NCI-H1694 treated with DMSO at 0.1 percent for 48 hours (cell line): ENCODE measurements at regions not wholly inside any gene's neighbourhood (a gene's known extent, or its start where the extent isn't known, plus 50 kb on each side); places are given as distances from the start of the nearest gene placed in this dataset.

Experiments
- DNase-seq: peaks from one replicate; lab custom pipeline; 2025; lab: John Stamatoyannopoulos, UW

DNA sequence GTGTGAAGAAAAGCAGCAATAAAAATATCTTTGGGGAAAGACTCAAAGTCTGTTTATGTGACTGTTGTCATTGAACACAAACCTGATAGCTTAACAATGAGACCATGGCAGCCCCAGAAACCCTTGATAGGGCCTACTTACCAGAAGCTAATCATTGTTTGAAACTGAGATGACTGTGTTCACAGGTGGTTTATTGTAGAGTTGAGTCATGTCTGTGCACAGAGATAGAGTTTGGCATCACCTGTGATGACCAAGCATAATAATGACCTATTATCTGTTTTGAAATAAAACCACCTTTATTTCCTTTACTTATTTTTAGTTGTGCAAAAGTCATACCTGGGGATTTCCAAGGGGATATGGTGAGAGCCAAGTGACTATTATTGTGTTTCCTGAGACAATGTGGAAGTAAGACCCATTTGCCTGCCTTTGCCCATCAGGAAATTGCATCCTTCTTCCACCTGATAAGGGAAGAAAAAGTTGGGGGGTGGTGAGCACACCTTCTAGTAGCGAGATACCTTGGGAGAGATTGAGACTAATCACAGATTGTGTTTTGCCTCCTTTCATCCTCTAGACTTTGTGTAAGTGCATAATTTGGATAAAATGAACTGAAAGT, 456.9 kb upstream of the JAG1 start:
- no peak for DNase-seq

DNA sequence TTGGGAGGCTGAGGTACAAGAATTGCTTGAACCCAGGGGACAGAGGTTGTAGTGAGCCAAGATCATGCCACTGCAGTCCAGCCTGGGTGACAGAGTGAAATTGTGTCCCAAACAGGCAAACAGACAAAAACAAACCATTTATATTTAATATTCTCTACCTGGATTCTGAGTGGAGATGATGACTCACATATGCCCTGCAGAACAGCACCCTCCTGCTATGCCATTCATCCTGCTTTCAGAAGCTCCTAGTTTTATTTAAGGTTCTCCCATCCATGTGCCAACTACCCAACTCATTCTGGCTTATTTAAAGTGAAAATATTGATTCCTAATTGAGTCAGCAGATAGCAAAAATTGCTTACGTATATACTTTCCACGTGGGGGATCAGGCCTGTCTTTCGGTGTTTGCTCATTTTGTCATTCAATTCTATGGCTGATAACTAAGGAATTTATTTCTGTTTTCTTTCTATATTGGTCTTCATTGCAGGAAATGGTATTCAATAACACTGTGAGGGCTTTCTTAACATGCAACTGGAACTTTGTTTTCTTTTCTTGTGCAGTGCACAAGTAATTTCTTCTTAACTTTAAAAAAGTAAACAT, 459.1 kb upstream of the JAG1 start:
- DNase-seq: no peak

DNA sequence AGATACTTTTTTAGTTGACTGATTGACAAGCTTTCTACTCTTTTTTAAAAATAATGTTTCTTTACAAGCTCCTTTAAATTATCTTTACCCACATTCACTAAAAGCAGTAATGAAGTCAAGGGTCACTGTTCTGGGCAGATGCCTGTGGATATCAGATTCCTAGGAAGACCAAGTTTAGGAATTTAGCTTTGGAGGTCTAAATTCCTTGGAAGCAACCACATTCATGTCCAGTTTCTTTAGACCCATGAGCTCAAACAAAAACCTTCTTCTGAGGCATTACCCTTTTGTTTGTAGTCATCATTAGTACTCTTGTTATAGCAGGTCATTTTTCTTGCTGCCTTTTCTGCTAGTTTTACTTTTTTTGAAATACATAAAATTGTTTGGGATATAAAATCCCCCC, 462.9 kb upstream of the JAG1 start:
- DNase-seq: no peak

DNA sequence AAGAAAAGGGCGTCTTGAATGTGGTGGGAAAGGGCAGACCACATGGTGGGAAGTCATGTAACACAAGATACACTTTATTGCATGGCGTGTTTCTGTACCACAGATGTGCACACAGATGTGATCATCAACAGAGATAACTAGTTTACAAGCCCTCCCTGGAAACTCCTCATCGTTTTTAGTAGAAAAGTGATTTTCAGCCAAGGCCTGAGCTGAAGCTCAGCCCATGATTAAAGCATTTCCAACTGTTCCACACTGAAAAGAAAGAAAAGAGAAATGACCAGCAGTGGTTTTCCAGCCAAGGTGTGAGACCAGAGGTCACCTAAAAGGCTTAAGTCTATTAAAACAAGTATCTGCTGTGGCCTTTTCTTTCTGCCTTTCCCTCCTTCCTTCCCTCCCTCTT, 463.9 kb upstream of the JAG1 start:
- DNase-seq: no peak

DNA sequence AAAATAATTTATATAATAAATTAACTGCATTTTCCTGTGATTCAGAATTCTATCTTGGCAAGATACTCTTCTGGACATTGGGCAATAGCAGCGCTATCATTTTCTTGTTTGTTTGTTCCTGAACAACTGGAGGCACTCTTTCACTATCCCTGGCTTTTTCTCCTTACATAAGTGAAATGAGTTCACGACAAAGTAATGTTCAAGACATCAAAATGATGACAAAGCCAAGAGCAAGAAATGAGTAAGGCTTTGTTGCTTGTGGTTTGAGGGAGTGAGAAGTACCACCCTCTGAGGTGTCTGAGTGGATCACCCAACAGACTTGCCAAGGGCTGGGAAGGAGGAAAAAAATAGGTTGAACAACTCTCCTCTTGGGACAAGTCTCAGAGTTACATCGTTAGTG, 466.6 kb upstream of the JAG1 start:
- DNase-seq: no peak

DNA sequence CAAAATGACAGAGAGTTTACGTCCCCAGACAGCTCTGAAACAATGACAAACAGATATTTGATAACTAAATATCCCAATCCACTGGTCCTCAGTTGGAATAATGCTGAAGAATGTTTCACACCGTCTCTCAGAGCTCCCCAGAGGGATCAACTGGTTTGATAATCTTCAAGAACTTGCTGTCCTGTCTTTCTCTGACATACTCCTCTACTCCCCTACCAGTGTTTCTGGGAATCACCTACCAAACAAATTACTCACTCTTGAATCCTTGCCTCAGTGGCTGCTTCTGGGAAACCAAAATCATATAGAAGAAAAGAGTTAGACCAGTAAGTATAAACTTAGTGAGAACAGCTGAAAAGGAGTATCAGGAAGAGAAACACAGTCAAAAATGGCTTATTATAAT, 469.7 kb upstream of the JAG1 start:
- no peak for DNase-seq

DNA sequence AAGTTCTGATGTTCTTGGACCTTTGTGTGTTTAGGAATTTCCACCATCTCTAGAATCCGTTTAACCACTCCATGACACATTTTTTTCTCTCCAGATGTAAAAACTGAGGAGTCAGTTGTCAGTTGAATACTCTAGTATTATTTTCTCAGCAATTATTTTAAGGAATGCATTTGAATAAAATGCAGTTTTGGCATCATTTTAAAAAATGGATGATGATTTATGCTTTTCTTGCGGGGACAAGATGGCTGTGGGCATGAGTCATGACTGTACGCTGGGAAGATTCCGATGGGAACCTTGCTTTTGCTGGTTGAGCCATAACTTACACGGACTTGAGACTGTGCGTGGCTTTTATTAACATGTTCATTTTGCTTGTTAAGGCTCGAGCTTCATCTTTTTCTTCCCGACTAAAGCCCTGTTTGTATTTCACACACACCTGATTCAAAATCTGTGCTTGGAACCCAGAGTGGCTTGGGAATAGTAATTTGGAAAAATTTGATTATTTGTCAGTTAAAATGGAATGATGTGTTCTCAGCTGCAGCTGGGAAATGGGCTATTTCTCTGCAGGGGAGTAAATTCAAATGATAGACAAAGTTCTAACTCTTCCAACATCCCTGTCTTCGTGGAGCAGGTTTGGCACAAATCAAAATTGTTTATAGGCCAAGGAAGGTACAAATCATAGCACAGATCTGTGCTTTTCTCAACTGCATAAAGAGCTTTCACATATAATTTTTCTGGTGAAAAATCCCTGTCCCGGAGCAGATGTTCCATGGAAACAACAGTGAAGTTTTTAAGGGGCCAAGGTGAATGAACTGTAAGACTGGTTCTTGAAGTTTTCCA, 470.5 kb upstream of the JAG1 start:
- DNase-seq: no peak

DNA sequence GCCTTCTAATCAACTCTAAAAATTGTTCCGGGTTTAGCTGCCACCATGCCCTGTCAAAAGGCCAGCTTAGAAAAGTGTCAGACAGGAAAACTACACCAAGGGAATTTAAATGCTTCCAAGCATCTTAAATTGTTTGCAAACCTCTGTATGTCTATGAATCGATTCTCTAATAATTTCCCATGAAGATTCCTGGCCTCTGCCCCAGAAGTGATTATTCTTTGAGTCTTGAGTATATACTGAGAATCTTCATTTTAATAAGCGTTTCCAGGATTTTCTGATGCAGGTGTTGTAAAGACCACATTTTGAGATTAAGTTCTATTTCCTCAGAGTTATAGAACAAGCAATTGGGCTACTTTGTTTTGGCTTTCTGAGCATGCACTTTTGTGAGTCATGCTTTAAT, 471.8 kb upstream of the JAG1 start:
- DNase-seq: no peak

DNA sequence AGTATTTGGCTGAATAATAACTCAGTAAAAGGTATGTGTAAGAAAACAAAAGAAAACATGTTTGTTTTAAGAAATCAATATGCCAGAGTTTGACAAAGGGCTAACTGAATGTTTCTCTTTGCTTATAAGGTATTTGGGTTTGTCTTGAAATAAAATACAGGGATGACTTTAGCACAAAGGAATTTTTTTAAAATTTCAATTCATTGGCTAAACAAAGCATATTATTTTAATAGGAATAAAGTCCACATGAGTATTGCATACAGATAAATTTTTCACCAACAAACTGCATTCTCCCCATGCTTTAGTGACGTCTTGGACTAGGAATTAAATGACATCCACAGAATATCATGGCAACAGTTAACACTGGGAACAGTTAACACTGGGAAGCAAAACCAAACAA, 480.0 kb upstream of the JAG1 start:
- no peak for DNase-seq

DNA sequence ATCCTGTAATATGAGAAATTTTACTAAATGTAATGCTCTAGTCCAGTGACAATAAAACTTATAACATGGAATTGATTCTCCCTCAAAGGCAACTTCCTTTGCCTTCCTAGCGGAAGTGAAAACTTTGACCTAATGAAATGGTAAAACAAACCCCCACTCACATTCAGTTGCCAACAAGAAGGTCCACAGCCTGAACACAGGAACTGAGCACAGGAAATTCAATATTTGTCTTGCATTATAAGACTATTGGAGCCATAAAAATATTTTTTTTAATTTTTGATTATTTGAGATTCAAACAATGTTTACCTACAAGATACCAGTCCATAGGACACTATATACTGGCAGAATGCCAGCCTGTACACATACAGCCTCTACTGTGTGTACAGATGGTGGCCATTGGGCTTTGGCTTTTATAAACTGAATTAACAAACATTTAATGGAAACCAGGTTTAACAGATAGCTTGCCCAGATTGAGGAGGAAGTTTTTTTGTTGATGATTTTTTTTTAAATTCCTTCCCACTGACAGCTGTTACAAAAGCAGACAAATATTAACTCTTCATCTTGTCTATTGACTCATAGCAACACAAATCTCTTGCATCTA, 481.5 kb upstream of the JAG1 start:
- DNase-seq: no peak

DNA sequence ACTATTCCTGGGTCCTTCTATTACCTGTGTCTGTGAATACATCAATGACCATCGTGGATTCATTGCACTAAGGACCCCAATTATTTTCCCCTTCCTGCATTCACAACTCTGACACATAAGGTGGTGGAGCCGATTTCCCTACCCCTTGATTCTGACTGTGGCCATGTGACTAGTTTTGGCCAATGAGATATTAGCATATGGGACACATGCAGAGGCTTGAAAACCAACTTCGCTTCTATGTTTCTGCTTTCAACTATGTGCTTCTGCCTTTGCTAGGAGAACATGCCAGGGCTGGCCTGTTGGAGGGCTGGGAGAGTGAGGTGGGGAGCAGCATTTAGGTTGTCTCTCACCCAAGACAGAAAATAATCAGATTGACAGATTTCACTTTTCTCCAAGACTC, 483.1 kb upstream of the JAG1 start:
- no peak for DNase-seq

DNA sequence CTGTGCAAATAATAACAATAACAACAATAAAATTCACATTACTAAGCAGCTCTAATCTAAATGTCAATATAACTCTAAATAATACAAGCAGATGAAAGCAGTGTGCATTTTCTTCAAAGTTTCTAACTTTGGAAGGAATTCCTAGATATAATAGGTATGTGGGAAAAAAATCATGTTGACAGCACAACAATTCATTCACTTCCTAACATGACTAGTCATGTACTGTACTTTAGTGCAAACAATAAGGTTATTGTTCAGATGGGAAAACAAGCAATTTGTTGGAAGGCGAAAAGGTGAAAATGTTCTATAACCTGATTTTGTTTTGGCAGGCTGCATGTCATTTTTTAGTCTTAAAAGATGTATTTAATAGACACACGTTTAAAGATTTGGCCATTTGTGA, 484.3 kb upstream of the JAG1 start:
- DNase-seq: no peak

DNA sequence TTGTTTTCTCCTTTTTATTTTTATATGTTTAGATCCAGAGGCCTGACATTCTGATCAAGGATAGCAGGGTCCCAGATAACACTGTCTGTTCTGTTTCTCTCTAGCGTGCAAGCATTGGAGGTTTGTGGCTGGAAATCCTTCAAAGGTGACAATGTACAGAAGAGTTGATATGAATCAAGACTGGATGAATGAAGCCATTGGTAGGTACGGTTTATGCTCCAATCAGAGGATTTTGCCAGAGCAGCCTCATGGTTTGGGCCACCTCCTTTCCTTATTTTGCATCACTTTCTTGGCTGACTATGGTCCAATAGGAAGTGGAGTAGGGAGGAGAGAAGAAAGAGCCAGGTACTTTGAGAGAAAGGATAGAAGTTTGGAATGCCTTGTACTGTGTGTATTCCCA, 484.8 kb upstream of the JAG1 start:
- DNase-seq: no peak

DNA sequence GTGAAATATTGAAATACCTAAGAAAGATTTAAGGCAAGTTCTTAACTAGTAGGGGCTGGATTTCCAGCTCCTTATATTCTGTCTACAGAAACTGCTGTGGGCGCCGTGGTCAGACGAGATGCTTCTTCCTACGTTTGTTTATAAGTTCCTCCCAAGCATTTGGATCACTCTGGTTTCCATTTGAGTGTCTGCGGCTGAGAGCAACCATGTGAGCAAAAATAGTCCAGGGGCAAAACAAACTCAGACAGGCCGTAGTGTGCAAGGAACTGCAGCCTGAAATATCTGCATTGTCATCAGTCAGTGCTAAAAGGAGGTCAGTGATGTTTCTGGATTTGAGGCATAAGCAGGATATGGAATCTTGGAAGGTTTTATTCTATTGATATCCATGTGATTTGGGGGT, 485.9 kb upstream of the JAG1 start:
- DNase-seq: no peak

DNA sequence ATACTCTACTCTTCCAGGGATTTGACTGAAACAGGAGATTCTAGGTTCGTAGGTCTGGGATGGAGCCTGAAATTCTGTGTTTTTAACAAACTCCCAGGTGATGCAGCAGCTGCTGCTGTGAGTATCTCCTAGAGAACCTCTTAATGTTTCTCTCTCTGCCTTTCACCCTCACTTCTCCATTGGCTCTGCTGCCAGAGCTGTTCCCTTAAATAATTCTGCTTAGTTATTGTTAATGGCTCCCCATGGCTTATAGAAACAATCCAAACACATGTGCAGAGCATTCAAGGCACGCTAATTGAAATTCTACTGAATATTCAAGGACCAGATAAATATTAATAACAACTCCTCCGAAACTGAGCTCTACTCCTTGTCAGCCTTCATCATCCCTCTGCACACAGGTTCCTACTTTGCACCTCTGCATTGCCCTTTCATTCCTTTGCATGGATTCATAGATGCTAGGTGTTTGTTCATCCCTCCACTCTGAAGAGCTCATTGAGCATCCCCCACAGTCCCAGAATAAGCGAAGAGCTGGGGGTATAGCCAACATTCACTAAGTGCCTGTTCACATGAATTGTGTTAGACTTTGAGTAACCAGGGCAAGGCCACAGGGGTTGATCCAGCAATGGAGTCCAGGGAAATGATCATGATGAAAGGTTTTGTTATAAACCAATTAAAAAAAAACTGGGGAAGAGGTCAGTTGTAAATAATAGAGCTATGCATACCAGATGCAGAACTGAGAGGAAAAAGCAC, 488.4 kb upstream of the JAG1 start:
- no peak for DNase-seq

DNA sequence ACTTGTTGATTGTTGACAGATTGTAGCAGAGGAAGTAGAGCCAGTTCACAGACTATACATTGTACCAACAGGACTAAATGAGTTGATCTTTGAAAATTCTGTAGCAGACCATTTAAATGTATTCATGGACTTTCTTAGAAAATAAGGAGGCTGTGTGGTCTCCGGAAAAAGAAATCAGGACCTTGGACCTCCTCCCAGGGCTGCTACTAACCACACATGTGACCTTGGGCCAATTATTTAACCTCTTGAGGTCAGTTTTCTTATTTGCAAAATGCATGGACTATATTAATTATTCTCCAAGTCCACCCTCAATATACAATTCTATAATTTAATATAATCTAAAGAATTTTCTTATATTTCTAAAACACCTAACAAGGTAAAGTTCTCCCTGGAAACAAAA, 492.0 kb upstream of the JAG1 start:
- no peak for DNase-seq

DNA sequence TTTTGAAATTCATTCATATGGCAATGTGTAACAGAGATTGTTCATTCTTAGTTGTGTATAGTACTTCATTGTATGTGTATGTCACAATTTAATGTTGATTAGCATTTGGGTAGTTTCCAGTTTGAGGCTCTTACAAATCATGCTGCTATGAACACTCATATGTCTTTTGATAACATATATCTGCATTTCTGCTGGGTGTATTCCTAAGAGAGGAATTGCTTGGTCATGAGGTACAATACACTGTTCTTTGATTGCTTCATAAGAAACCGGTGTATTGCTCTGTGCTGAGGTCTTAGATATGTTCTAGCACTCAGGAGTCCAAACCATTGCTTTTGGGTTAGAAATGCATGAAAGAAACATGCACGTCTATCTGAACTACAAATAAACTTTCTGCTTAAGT, 492.9 kb upstream of the JAG1 start:
- DNase-seq: no peak

DNA sequence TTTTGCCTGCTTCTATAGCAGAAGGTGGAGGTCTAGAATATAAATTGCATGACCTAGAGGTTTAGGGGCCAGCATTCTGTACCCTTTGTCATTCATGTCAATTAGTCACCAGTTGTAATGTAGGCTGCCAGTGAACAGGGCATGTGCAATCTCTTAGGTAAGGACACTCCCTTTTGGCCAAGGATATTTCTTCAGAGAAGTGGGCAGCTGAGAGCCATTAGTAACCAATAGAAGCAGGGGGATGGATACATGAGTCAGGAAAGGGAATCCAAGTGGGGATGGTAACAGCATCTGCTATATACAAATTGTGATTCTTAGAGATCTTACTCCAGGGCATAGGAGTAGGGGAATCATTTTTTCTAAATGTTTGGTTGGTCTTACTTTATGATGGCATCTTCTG, 494.2 kb upstream of the JAG1 start:
- no peak for DNase-seq

DNA sequence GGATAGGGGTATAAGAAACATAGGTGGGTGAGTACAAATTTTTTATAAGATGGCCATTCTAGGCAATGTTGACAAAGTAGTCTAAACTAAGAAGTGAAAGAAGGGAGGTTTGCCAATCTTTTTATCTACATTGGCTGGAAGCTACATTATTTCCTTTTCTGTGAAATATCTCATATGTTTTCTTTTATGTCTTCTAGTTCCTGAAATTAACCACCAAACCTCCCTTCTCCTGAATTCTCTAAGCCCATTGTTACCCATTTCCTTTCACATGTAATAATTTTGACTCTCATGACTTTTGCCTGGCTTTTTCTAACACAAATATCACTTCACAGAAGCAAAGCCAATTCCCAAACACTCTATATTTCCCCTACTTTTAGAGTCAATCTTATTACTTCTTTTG, 496.2 kb upstream of the JAG1 start:
- no peak for DNase-seq

DNA sequence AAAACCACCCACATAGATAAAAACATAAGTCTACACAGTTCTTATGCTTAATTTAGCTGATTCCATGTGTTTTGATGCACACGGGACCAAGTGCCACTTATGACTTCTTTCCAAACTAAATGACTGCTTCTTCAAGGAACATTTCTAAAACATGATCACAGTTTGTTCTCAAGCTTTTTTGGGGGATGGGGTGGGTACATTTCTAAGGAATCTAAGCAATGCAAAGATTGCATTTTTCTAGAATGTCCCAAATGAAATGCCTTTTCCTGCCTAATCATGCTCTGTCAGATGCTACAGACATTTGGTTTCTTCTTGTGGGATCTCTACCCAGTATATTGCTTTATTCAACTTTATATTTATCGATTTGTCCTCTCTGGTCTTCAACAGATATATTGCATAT, 496.8 kb upstream of the JAG1 start:
- DNase-seq: no peak

DNA sequence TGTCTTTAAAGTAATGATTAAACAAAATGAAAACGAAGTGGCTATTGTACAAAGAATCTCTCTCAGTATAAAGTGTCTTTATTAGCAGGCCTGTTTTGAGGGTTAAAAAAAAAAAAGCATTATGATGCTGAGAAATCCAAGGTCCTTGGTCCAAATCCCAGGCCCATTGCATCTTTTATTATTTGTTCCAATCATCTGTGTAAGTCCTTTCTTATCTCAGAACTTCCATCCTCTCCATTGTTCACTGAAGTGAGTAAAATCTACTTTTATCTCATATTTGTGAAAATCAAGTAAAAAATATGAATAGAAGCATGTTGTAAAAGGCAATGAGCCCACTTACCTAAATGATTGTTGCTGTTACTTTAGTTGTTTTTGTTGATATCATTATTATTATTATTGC, 499.1 kb upstream of the JAG1 start:
- no peak for DNase-seq

DNA sequence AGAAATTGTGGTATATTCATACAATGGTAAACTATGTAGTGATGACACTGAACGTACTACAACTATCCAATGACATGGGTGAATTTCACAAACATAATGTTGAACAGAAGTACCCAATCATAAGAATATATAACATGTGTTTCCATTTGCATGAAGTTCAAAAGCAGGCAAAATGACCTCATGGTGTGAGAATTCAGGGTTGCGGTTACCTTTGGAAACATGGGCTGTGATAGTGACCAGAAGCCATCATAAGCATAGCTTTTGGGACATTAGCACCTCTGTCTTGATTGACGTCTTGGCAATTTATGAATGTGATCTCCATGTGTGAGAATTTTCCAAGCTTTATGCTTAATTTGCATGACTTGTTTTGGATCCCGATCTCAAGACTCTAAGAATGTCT, 500.1 kb upstream of the JAG1 start:
- no peak for DNase-seq

DNA sequence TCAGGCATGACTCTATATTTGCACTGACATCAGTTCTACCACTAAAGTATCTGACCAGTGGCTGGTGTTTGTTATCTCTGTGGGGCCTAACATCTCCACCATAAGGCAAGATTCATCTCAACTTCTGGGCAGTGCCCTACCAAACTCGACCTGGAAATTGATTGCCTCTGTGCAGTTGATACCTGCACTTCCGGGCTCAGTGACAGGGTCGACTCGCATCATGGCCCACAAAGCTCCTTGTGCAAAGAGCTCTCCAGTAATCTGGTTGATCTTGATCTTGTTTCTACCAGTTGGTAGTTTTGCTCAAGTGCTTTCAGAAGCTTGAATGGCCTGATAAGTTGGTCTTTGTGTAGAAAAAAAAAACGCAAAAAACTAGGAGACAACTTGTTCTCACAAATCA, 501.1 kb upstream of the JAG1 start:
- DNase-seq: no peak
